B cell (primary cell): ENCODE measurements at regions not wholly inside any gene's neighbourhood (a gene's known extent, or its start where the extent isn't known, plus 50 kb on each side); places are given as distances from the start of the nearest gene placed in this dataset.

ENCODE experiments used
- ATAC-seq: fragments of 200-7000 bp; cut with Tn5 transposase; one replicate; pipeline ENCODE4 v1.10.0; 2021; ENCODE audit warnings: low read depth, mild to moderate bottlenecking, moderate number of reproducible peaks, moderate library complexity
- CTCF ChIA-PET: fragments of 350-600 bp; sonication (Branson Sonifier 250); formaldehyde crosslinking; loops from one replicate; lab custom pipeline; 2021; ENCODE audit warnings: antibody characterized with exemption, inconsistent platforms; lab: Charles Lee
- POLR2A ChIA-PET: fragments of 350-600 bp; sonication (Branson Sonifier 250); formaldehyde crosslinking; loops from one replicate; lab custom pipeline; 2021; ENCODE audit warnings: antibody characterized with exemption; lab: Charles Lee
- DNase-seq: peaks from one replicate; pipeline ENCODE4 v3.0.0; 2013
- H2AFZ ChIP-seq: 2 replicates; pipeline ENCODE4 v1.6.1; 2012; ENCODE audit warnings: mild to moderate bottlenecking, low read depth, low read length; ENCODE audit not compliant: insufficient read depth, poor library complexity, severe bottlenecking
- H3K27ac ChIP-seq, 2 donors: 1 replicate in 1 of 2; 2 replicates in 1 of 2; pipeline ENCODE4 v1.5.1; 2012 to 2013; ENCODE audit warnings: low read length in 2 of 2, mild to moderate bottlenecking in 2 of 2, moderate library complexity in 1 of 2
- H3K27me3 ChIP-seq, 4 experiments: fragments of 200-600 bp in 1 of 4; sonication (generic) in 1 of 4; replicated peaks in 1 of 4; 1 replicate in 2 of 4; 2 replicates in 2 of 4; pipeline versions ENCODE4 v1.6.1 to v1.7.0; 2013 to 2016; ENCODE audit warnings: low read length in 3 of 4, mild to moderate bottlenecking in 2 of 4, mixed read lengths in 1 of 4, moderate library complexity in 1 of 4; ENCODE audit not compliant: insufficient read depth in 4 of 4, control insufficient read depth in 3 of 4; ENCODE audit errors: control extremely low read depth in 1 of 4
- H3K36me3 ChIP-seq, 2 experiments: replicated peaks in 1 of 2; 1 replicate in 1 of 2; 2 replicates in 1 of 2; pipeline versions ENCODE4 v1.6.1 to v1.7.1; 2013; ENCODE audit warnings: low read length in 1 of 2; ENCODE audit not compliant: insufficient read depth in 2 of 2, control insufficient read depth in 1 of 2; ENCODE audit errors: control extremely low read depth in 1 of 2, extremely low read depth in 1 of 2
- H3K4me1 ChIP-seq, 2 donors: fragments of 200-600 bp in 1 of 2; sonication (generic) in 1 of 2; 1 replicate in 1 of 2; 2 replicates in 1 of 2; pipeline versions ENCODE4 v1.5.1 to v1.6.1; 2013 to 2017; ENCODE audit warnings: low read length in 2 of 2; ENCODE audit not compliant: control insufficient read depth in 2 of 2, insufficient read depth in 2 of 2
- H3K4me2 ChIP-seq: replicated peaks from 2 replicates; pipeline ENCODE3; 2012; ENCODE audit warnings: mild to moderate bottlenecking, low read depth, low read length; ENCODE audit not compliant: poor library complexity, severe bottlenecking
- H3K4me3 ChIP-seq, 5 experiments: fragments of 200-600 bp in 1 of 5; sonication (generic) in 1 of 5; 1 replicate in 3 of 5; 2 replicates in 2 of 5; pipeline versions ENCODE4 v1.5.1 to v1.7.0; 2011 to 2016; ENCODE audit warnings: low read length in 4 of 5, mild to moderate bottlenecking in 4 of 5, low read depth in 2 of 5, control low read depth in 1 of 5, moderate library complexity in 1 of 5; ENCODE audit not compliant: insufficient read depth in 1 of 5; ENCODE audit errors: control extremely low read depth in 1 of 5, extremely low read depth in 1 of 5
- H3K79me2 ChIP-seq: fragments of 200-600 bp; sonication (generic); one replicate; pipeline ENCODE4 v1.6.0; 2016; ENCODE audit warnings: low read length; ENCODE audit not compliant: control insufficient read depth, insufficient read depth
- H3K9ac ChIP-seq: fragments of 200-600 bp; sonication (generic); 2 replicates; pipeline ENCODE4 v1.6.1; 2017; ENCODE audit warnings: mild to moderate bottlenecking, low read length, moderate library complexity
- H3K9me3 ChIP-seq, 3 donors: one replicate each; pipeline versions ENCODE4 v1.6.1 to v1.7.1; 2013; ENCODE audit warnings: low read length in 2 of 3; ENCODE audit not compliant: control insufficient read depth in 2 of 3, insufficient read depth in 1 of 3; ENCODE audit errors: control extremely low read depth in 1 of 3
- H4K20me1 ChIP-seq: 2 replicates; pipeline ENCODE4 v1.6.0; 2012; ENCODE audit warnings: mild to moderate bottlenecking, low read length; ENCODE audit not compliant: insufficient read depth, control insufficient read depth, poor library complexity, severe bottlenecking
- H3K27ac Mint-ChIP-seq: one replicate; pipeline ENCODE4 v1.8.0; 2021; ENCODE audit warnings: mixed read lengths
- H3K27me3 Mint-ChIP-seq: one replicate; pipeline ENCODE4 v1.8.0; 2021; ENCODE audit warnings: mixed read lengths
- H3K4me1 Mint-ChIP-seq: one replicate; pipeline ENCODE4 v1.8.0; 2021; ENCODE audit warnings: mixed read lengths
- H3K4me3 Mint-ChIP-seq: one replicate; pipeline ENCODE4 v1.8.0; 2021; ENCODE audit warnings: mixed read lengths
- H3K9me3 Mint-ChIP-seq: one replicate; pipeline ENCODE4 v1.8.0; 2022; ENCODE audit warnings: mixed read lengths; ENCODE audit not compliant: insufficient read depth
- EZH2 ChIP-seq: IDR thresholded peaks from 2 replicates; pipeline ENCODE4 v1.6.1; 2012; ENCODE audit warnings: borderline replicate concordance, low read depth, mild to moderate bottlenecking, moderate library complexity, low read length; ENCODE audit not compliant: insufficient read depth, poor library complexity, severe bottlenecking
- WGBS: methylation state at CpG from one replicate; pipeline ENCODE4 v1.1.5; 2013; ENCODE audit warnings: missing lambda C conversion rate; ENCODE audit not compliant: insufficient coverage; 5-methylcytosine and 5-hydroxymethylcytosine counted together
- intact Hi-C: fragments of 100-400 bp; cut with micrococcal nuclease; formaldehyde crosslinking; loops from one replicate; pipeline ENCODE4 v1.10.0; 2022
- TF ChIP-seq, protein P1 (sequence below): fragments of 200-600 bp; IDR thresholded peaks from one replicate; pipeline ENCODE4 v1.8.0; 2022; ENCODE audit warnings: antibody characterized with exemption, mild to moderate bottlenecking

DNA sequence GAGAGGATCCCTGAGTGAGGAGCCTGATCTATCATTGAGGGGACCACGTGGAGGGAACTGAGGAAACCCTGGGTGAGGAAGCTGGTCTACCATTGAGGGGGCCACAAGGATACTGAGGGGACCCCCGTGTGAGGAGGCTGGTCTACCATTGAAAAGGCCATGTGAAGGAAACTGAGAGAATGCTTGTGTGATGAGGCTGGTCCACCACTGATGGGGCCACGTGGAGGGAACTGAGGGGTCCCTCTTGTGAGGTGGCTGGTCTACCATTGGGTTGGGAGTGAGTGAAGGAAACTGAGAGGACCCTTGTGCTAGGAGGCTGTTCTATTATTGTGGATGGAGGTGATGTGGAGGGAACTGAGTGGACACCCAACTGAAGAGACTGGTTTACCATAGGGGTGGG is 161.3 kb downstream of the FBLN2 start:
- ATAC-seq = no peak
- no peaks in the 10 kb centered on the region for H4K20me1 ChIP-seq
- intact Hi-C loops = no loop called here
- no peak overlapping the region for H3K27ac ChIP-seq
- no peak for DNase-seq
- H3K4me3 Mint-ChIP-seq = no peak overlapping the region
- no peak overlapping the region for H3K4me2 ChIP-seq
- CTCF ChIA-PET = no interaction called here
- no peaks in the 10 kb centered on the region for H3K79me2 ChIP-seq
- POLR2A ChIA-PET = no interaction called here
- H3K4me3 ChIP-seq = no peak overlapping the region
- H3K4me1 ChIP-seq = no peaks in the 10 kb centered on the region
- H3K27ac Mint-ChIP-seq = no peak overlapping the region
- H3K9ac ChIP-seq = no peak overlapping the region
- no peaks in the 10 kb centered on the region for H3K4me1 Mint-ChIP-seq
- peaks cover 34% of the 10 kb centered on the region for H3K27me3 Mint-ChIP-seq
- no peak overlapping the region for H2AFZ ChIP-seq
- H3K9me3 ChIP-seq = peaks cover 0 to 48% (median 5%) of the 10 kb centered on the region in 3 donors
- H3K27me3 ChIP-seq = peaks cover 0 to 11% (median 0%) of the 10 kb centered on the region in 4 experiments
- TF ChIP-seq, protein P1, sequence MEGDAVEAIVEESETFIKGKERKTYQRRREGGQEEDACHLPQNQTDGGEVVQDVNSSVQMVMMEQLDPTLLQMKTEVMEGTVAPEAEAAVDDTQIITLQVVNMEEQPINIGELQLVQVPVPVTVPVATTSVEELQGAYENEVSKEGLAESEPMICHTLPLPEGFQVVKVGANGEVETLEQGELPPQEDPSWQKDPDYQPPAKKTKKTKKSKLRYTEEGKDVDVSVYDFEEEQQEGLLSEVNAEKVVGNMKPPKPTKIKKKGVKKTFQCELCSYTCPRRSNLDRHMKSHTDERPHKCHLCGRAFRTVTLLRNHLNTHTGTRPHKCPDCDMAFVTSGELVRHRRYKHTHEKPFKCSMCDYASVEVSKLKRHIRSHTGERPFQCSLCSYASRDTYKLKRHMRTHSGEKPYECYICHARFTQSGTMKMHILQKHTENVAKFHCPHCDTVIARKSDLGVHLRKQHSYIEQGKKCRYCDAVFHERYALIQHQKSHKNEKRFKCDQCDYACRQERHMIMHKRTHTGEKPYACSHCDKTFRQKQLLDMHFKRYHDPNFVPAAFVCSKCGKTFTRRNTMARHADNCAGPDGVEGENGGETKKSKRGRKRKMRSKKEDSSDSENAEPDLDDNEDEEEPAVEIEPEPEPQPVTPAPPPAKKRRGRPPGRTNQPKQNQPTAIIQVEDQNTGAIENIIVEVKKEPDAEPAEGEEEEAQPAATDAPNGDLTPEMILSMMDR = no peak
- TF ChIP-seq EZH2 = no peak
- peaks cover 20% of the 10 kb centered on the region for H3K9me3 Mint-ChIP-seq
- 50% methylated on average over 3 of the region's 3 CpGs for WGBS
- H3K36me3 ChIP-seq = no peaks in the 10 kb centered on the region

DNA sequence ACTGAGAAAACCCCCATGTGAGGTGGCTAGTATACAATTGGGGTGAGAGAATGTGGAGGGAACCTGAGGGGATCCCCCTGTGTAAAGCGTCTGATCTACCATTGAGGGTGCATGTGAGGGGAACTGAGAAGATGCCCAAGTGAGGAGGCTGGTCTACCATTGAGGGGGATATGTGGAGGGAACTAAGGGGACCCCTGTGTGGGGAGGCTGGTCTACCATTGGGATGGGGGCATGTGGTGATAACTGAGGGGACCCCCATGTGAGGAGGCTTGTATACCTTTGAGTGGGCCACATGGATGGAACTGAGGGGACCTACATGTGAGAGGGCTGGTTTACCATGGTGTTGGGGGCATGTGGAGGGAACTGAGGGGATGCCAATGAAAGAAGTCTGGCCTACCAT is 160.8 kb downstream of the FBLN2 start:
- Histone ChIP-seq H4K20me1 (no peaks in the 10 kb centered on the region), H3K9ac (no peak overlapping the region), H3K79me2 (no peaks in the 10 kb centered on the region), H3K27ac (no peak overlapping the region), H3K4me1 (no peaks in the 10 kb centered on the region), H3K4me3 (no peak overlapping the region), H3K27me3 (peaks cover 0 to 14% (median 0%) of the 10 kb centered on the region in 4 experiments), H3K9me3 (peaks cover 0 to 50% (median 5%) of the 10 kb centered on the region in 3 donors), H3K36me3 (no peaks in the 10 kb centered on the region), H2AFZ (no peak overlapping the region), H3K4me2 (no peak overlapping the region)
- H3K4me3 Mint-ChIP-seq = no peak overlapping the region
- intact Hi-C loops = no loop called here
- ATAC-seq (no peak), DNase-seq (no peak)
- H3K27ac Mint-ChIP-seq = no peak overlapping the region
- peaks cover 38% of the 10 kb centered on the region for H3K27me3 Mint-ChIP-seq
- WGBS = 100% methylated on average over 1 of the region's 1 CpG
- ChIA-PET CTCF (no interaction called here), POLR2A (no interaction called here)
- no peaks in the 10 kb centered on the region for H3K4me1 Mint-ChIP-seq
- no peak for TF ChIP-seq EZH2
- TF ChIP-seq, protein P1 = no peak
- H3K9me3 Mint-ChIP-seq = peaks cover 24% of the 10 kb centered on the region
